Amniotic stem cell (primary cell): ENCODE measurements at regions not wholly inside any gene's neighbourhood (a gene's known extent, or its start where the extent isn't known, plus 50 kb on each side); places are given as distances from the start of the nearest gene placed in this dataset.

Source experiments
- DNase-seq: peaks from one replicate; lab custom pipeline; 2025; lab: John Stamatoyannopoulos, UW

DNA sequence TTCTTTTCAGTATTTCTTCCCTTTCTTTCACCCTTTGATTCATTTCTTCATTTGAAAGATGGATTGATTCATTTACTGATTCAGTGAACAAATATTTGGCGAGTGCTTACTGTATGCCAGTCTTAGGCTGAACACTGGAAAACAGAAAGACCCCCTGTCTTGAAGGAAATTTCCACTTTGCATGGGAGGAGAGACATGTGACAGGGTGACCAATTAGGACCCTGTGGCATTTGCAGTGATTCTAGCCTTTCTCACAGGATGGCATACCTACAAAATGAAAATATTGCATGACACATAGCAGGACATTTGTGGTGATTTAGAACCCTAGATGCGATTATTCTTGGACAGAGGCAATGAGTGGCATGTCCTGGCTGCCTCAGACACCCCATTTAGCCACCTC, 407.2 kb upstream of the SGCD start:
- DNase-seq = no peak

DNA sequence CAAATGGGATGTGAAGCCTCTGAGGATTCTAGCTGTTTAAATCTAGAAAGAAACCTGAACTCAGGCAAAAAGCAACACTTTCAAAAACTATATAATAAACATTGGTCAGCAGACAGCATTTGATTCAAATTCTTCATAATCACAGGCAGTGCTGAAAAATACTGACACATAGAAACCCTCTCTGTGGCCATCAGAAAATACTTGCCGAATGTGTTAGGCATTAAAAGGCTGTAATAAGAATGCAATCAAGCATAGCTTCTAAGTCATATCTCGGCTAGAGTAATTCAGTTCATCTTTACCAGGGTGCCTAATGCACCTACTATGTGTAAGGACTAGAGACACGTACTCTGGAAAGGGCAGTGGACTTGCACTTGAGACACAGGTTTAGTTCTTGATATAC, 405.3 kb upstream of the SGCD start:
- no peak for DNase-seq

DNA sequence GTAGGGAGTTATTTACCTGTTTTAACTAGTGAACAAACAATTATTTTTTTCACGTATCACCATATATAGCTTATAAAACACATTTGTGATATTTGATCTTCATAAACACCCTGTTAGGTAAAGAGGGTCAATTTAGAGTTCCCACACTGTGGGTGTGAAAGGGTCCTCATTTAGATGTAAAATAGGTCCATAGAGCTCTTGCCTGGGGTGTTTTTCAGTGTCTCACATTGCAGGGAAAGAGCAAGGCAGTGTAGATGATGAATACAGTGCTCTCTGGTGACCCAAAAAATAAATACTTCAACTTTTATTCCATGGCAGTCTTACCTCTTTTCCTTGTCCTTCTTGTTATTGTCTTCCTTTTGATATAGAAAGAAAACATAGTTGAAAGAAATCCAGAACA, 403.2 kb upstream of the SGCD start:
- DNase-seq = no peak

DNA sequence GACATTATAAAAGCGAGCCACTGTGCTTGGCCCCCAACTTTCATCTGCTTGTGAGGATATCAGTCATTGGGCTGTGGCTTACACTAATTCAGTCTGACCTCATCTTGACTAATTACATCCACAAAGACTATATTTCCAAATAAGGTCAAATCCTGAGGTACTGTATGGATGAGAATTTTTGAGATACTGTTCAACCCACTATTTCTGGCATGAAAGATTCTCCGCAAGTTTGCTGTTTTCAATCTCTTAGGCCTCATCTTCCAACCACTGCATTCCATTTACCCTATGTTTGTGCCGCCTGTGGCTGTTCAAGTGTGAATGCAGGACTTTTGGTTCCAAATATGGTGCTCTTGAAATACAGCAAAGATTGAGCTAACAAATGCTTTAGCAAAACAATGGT, 400.9 kb upstream of the SGCD start:
- DNase-seq = no peak

DNA sequence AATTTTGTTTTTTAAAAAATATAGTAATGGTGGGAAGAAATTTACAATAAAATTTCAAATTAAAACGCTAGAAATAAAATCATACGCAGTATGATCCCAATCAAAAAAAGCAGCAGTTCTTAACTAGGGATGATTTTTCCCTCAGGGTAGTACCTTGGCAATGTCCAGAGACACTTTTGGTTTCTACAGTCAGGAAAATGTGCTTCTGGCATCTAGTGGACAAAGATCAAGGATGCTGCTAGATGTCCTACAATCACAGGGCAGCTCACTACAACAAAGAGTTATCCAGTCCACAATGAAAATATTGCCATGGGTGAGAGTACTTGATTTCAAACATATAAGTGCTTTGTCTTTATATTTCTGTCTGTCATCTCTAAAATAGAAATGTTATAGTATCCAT, 400.2 kb upstream of the SGCD start:
- no peak for DNase-seq

DNA sequence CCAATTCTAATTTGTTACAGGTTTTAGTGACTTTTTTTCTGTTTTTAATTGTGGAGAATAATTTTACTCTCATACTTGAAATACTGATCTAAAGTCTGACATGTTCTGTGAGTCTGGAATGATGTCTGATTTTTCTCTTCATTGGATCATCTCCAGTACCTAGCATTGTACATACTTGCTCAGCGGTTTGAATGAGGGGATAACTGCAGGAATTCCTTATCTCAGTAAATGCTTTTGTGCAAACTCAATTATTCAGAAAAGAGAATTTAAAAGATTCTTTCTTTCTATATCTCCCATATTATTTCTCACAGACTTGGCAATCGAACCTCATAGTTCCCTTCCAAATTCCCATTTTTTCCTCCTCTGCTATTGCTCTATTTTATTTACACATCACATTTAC, 397.9 kb upstream of the SGCD start:
- DNase-seq = no peak

DNA sequence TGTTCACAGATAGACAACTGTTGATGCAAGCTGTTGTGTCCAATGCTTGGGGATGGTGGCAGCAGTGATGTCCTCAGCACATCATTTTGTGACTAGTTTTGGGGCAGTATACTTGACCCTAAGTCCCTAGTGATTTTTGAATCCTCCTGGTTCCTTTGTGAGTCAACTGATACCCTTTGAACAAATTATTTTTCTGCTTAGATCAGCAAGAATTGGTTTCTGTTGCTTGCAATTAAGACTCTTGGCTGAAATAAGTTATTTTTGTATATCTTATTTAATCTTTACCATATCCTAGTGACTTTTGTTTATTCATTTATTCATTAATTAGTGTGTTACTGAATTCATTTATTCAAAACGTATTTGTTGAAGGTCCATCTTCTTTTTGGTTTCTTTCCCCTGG, 392.0 kb upstream of the SGCD start:
- DNase-seq = no peak

DNA sequence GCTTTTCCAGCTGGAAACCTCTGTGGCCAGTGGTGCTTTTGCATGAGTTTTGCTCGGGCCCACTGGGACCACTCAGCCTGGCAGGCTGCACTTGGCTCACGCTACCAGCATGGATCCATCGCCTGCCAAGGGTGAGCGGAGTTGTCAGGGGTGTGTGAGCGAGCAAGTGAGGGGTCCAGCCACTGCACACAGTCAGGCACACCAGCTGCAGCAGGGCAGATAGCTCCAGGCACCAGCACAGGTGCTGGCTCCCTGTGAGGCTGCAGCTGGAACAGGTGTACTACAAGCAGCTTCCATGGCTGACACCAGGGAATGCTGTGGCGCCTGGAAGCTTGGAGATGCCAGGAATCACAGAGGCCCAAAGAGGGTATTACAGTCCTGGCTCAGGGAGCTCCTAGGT, 391.2 kb upstream of the SGCD start:
- DNase-seq = no peak

DNA sequence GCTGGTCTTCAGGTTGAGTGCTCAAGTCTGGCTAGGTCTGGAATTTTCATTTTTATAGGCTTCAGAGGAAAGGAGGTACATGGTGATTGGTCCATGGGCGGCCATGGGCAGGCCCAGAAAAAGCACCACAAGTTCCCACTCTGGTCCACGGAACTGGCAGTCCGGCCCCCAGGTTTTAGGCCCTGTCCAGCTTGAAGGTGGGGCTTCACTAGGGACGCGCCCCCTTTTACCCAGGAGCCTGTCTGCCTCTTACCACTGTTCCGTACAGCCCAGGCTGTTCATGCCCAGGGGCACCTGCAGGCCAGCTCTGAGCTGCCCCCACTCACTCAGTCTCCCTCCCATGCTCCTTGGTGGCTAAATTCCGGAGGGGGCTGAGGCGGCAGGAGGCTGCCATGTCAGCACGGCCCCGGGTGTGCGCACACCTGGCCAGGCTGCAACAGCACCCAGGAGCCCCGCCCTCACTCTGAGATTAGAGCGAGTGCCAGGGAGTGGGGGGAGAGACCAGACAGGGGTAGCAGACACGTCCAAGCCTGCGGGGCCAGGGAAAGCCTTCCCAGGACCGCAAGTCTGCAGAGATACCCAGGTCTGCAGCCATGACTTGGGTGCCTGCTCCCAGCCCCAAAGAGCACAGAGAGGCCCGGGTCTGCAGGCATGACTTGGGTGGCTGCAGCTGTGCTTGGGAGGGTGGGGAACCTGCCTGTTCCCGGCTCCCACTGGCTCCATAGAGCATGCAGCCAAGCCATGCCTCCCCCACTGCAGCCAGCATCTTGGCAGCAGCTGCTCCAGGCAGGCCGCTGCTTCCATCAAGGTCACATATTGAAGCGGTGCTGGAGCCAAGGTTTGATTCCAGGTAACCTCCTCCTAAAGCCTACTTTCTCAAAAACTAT, 390.2 kb upstream of the SGCD start:
- no peak for DNase-seq

DNA sequence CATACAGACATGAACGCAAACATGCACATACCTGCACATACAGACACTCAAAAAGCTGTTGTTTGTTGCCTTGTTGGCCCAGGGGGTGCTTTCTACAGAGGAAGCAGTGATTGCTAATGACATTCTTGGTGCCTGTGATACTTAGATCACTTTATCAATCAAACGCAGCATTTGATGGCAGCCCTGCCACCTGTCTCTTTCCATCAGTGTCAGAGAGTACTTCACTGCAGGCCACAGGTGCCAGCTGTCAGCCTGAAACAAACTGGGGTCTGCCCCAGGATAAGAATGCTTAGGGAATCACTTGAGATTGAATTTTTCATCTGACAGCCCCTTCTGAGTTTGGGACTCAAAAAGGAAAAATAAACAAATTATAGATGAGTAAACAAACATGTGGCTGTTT, 388.9 kb upstream of the SGCD start:
- no peak for DNase-seq

DNA sequence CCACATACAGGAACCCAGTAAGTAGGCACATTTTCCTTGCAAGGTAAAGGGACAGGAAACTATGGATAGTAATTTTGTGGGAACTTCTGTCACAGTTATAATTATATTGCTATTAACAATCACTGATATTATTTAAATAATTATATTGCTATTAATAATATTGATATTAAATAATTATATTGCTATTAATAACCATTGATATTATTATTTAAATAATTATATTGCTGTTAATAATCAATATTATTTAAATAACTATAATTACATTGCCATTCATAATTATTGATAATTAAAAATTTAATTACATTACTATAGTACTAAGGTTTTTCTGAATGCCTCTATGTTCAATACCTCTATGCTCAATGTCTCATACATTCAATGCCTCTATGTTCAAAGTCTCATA, 385.6 kb upstream of the SGCD start:
- DNase-seq = no peak

DNA sequence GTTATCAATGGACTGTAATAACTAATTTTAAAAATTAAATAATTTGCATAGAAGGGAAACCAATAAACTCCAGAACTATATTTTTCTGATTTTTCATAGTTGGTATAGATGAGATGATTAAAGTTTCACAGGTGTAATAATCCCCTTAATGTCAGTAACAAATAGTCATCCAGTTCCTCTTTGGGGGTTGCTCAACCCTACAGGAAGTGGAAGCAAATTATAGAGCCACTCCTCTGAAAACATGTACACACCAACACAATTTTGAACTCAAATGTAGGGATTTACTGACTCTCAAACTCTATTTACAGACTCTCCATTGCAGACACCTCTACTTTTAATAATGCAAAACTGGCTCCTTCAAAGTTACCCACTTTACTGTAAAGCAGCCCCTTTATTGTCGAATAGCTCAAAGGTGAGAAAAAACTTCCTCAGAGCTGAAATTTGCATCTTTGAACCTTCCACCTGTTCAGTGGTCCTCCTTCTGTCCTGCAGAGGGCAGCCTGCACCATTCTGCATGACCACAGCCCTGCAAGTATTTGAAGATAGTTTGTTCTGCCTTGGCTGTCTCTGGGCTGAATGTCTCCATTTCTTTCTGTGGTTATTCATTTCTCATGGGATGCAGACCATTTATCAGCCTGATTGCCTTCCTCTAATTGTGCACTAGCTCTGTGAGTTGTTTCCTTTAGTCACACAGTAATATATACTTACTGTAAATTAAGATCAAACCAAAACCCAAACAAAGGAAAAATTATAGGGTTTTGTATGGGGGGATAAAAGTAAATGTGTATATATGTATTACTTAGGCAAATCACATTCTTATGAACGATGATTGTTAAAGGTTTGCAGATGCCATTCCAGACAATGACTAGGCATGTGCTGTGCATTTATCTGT, 383.2 kb upstream of the SGCD start:
- DNase-seq = peak; percentile 64

DNA sequence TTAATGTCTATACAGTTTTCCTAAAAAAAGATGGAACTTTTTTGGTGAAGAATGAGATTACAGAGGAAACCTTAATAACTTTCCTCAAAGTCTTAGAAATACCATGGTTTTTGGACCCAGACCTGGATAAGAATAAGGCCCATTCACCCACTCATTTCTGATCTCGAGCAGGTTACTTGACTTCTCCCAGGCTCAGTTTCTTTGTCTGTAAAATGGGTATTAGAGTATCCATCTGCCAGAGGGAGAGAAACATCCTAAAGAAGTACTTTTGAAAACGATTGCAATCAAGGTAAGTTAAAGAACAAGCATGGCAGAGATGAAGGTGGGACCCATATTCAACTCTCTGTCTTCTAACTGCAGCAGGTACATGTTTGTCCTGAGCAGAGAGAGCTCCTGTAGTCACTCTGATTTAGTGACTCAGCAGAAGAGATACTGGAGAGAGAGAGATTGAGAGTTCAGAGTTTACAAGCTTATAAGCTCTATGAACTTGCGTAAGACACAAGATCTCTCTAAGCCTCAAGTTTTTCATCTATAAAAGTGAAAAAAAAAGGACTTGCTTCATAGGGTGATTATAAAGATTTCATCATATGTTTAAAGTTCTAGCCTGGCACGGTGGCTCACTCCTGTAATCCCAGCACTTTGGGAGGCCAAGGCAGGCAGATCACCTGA, 379.4 kb upstream of the SGCD start:
- no peak for DNase-seq

DNA sequence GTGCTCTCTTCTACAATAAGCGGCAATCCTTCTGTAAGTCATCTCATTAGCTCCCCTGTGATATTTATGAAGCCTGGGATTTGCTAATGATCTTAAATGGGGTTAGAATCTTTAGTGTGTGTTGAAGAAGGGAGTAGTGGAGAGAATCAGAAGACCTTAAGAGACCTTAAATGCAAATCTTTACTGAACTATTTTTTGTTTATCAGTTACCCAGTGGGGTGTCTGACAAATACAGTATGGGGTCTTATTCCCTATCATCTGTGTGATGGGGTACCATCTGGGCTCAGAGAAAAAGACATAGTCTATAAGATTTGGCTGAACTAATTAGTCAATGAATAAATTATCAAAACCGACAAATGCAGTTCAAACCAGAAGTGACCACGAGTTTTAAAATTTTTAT, 378.4 kb upstream of the SGCD start:
- DNase-seq = no peak

DNA sequence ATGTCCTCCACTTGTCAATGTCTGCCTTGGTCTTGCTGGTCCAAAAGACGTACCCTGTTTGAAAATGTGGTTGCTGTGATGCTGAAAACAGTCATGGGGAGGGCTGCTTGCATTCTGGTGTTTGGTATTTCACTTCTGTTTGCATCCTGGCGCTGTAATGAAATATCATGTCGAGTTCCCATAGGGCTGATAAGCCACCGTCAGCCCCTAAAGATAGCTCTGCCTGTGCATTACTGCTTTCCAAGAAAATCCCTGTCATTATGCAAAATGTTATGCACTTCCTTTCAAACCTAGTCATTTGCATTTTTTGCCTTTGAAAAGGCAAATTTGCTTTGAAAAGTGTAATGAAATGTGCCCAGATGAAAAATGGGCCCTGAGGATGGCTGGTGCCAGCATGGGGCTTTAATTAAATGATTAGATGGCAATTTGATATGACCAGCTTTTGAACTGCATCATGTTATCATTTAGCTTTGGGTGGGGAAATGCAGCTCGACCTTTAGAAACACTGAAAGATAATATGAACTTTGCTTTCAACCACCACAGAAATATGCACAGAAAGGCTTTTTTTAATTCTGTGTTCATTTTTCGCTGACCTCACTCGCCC, 374.4 kb upstream of the SGCD start:
- no peak for DNase-seq

DNA sequence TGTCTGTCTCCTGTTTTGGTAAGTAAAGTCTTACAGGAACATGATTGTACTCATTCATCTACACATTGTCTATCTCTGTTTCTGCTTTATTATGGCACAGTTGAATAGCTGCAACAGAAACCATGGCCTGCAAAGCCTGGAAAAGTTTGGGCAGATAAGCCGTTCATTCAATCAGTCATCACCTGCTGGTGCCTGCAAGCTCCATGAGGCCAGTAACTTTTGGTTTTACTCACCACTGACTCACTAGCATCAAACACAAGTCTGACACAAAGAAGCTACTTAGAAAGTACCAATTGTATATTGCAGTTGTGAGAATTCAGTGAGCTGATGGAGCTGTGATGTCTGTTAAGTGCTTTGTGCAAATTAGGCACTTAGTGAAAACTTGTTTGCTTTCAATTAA, 373.6 kb upstream of the SGCD start:
- no peak for DNase-seq

DNA sequence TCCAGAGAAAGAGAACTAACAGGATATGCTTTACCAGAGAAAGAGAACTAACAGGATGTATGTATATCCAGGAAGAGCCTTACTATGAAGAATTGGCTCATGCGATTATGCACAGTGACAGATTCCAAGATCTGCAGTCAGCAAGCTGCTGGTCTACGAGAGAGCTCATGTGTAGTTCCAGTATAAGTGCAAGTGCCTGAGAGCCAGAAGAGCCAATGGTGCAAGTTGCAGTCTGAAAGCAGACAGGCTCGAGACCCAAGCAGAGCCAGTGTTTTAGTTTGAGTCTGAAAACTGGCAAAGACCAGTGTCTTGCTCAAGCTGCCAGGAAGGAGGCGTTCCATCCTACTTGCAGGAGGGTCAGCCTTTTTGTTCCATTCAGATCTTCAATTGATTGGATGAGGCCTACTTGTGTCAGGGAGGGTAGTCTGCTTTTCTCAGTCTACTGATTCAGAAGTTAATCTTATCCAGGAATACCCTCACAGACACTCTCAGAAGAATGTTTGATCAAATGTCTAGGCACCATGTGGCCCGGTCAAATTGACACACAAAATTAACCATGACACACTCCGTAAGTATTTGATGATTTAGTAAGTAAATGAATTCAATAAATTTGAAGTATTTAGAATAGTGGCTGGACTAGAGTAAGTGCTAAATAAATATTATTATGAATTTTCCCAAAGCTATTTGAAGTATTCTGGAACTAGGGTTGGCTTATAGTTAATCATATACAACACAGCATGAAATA, 372.1 kb upstream of the SGCD start:
- no peak for DNase-seq

DNA sequence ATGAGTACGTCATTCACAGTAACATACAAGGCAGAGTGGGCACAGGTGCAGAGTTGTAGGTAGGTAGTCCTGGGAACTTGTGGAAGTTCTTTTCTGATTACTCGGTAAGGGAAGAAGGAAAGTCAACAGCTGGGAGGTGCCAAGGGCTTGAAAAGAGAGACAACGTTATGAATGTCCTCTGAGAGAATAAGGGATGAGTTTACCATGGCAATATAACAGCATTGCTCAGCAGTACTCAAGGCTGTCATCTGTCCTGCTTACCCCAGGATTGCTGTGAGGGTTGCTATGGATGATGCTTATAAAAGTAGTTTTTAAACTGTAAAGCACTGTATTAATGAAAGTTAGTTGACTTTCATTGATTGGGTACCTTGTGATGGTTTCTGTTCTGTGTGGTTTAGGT, 369.1 kb upstream of the SGCD start:
- DNase-seq = no peak

DNA sequence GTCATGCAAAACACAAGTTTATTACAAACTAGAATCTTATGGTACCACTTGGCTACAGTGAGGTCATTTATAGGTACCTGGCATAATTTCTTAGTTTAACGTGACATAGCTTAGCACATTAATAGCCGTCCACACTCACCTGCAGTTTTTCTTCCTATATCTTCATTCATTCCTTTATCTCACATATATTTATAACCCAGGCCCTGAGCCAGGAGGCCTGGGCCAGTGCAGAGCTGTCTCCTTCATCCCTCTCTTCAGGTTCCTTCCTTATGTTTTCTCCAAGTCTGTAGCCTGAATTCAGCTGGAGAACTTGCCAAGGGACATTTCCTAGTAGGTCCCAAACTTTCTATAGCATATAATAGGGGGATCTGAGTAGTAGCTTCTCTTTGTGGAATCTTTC, 367.9 kb upstream of the SGCD start:
- DNase-seq = no peak

DNA sequence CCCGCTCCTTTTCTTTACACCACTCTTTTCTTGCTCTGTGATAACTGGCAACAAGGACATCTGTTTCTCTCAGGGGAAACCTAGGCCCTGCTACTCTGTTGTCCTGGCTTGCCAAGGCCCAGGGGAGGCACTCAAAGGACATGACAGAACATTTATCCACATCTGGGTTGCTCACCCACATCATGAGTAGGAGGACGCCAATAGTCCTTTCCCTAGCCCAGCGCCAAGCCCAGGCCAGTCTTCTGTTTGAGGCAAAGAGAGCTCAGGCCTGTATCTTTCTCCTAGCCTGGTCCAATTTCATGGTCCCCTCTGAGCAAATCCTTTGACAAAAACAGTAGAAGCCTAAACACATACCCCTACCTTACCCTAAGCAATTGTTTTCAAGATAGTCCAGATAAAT, 366.8 kb upstream of the SGCD start:
- no peak for DNase-seq

DNA sequence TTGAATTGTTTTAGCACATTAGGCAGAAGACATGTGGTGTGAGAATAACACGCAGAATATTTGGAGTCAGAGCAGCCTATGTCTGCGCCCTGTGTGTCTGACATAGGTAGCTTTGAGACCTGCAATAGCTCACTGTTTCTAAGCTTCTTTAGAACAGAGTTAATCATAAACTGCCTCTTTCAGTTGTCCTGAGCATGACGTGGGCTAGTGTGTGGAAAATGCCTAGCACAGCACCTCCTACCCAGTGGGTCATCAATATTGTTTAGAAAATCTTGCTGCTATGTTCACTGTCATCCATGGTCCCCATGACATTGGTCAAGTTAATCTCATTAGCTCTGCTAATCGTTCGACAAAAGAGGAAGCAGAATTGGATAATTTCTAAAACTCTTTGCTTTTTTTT, 357.4 kb upstream of the SGCD start:
- no peak for DNase-seq

DNA sequence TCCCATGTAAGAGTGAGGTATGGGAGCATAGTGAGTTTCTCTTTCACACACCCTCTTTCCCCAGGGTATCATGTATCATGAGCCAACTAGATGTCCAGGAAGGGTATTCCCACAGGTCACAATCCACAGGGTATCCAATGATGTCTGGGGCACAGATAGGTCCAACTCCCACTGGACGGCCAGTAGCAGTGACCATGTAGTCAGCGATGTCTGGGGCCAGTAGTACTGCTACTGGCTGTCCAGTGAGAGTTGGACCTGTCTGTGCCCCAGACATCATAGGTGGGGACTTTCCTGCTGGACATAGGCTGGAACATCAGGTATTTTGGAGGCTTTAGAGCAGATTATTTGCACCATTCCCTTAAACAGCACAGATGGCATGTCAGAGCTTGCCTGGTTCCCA, 352.6 kb upstream of the SGCD start:
- DNase-seq = no peak
